Lower leg skin (tissue), 3 donors: ENCODE measurements at regions not wholly inside any gene's neighbourhood (a gene's known extent, or its start where the extent isn't known, plus 50 kb on each side); places are given as distances from the start of the nearest gene placed in this dataset.

Experiments
- POLR2A ChIP-seq, 2 donors: fragments of 450-650 bp; IDR thresholded peaks; one replicate each; pipeline ENCODE4 v1.6.1; 2016 to 2017; ENCODE audit warnings: antibody characterized with exemption in 2 of 2, mild to moderate bottlenecking in 1 of 2, moderate library complexity in 1 of 2
- TF ChIP-seq, protein P1 (sequence below), 3 donors: fragments of 450-650 bp; IDR thresholded peaks; one replicate each; pipeline ENCODE4 v1.5.1; 2016; ENCODE audit warnings: antibody characterized with exemption in 3 of 3, mild to moderate bottlenecking in 3 of 3, moderate library complexity in 2 of 3

DNA sequence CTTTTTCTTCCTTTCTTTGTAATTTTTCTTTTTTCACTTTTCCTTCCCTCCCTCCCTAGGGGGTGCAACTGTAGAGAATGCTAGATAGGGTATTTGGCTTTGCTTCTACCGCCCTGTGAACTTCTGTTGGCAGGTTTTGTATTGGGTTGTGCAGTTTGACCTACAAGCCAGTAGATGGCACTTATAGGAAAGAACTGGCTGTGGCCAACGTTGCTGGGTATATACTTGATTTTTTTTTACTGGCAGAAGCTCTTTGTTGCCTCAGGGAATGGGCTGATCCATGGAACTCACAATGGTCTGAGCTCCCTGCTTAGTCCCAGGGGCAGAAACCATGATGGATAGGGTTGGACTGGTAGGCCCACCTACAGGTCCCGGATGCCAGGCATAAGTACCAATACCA, 1019.5 kb upstream of the LRRTM1 start:
- TF ChIP-seq, protein P1, sequence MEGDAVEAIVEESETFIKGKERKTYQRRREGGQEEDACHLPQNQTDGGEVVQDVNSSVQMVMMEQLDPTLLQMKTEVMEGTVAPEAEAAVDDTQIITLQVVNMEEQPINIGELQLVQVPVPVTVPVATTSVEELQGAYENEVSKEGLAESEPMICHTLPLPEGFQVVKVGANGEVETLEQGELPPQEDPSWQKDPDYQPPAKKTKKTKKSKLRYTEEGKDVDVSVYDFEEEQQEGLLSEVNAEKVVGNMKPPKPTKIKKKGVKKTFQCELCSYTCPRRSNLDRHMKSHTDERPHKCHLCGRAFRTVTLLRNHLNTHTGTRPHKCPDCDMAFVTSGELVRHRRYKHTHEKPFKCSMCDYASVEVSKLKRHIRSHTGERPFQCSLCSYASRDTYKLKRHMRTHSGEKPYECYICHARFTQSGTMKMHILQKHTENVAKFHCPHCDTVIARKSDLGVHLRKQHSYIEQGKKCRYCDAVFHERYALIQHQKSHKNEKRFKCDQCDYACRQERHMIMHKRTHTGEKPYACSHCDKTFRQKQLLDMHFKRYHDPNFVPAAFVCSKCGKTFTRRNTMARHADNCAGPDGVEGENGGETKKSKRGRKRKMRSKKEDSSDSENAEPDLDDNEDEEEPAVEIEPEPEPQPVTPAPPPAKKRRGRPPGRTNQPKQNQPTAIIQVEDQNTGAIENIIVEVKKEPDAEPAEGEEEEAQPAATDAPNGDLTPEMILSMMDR (IDR thresholded peaks at IDR 0.05) = no peak
- no peak for TF ChIP-seq POLR2A (IDR thresholded peaks at IDR 0.05)
